Esophagus squamous epithelium (tissue), 5 donors: ENCODE measurements at regions not wholly inside any gene's neighbourhood (a gene's known extent, or its start where the extent isn't known, plus 50 kb on each side); places are given as distances from the start of the nearest gene placed in this dataset.

Source experiments
- DNase-seq: peaks from one replicate; lab custom pipeline; 2025; lab: John Stamatoyannopoulos, UW
- H3K27ac ChIP-seq, 4 donors: fragments of 200-600 bp; sonication (generic); one replicate each; pipeline ENCODE4 v1.5.1; 2016 to 2019; ENCODE audit warnings: mild to moderate bottlenecking in 1 of 4
- H3K27me3 ChIP-seq, 4 donors: fragments of 200-600 bp; sonication (generic); 1 replicate in 3 of 4; 2 replicates in 1 of 4; pipeline versions ENCODE4 v1.5.1 to v1.6.0; 2017 to 2021; ENCODE audit warnings: antibody characterized with exemption in 1 of 4
- H3K36me3 ChIP-seq, 3 donors: fragments of 200-600 bp; sonication (generic); one replicate each; pipeline ENCODE4 v1.5.1; 2016 to 2019
- H3K4me1 ChIP-seq, 3 donors: fragments of 200-600 bp; sonication (generic); one replicate each; pipeline ENCODE4 v1.5.1; 2017 to 2019
- H3K4me3 ChIP-seq, 4 donors: fragments of 200-600 bp; sonication (generic); 1 replicate in 3 of 4; 2 replicates in 1 of 4; pipeline ENCODE4 v1.5.1; 2016 to 2019; ENCODE audit warnings: mild to moderate bottlenecking in 2 of 4, moderate library complexity in 1 of 4
- H3K9me3 ChIP-seq, 3 donors: fragments of 200-600 bp; sonication (generic); one replicate each; pipeline ENCODE4 v1.5.1; 2016 to 2019
- CTCF ChIP-seq, 6 experiments: fragments of 450-650 bp in 4 of 6; fragments of 200-600 bp in 2 of 6; sonication (generic) in 2 of 6; IDR thresholded peaks; one replicate each; pipeline ENCODE4 v1.5.1; 2016 to 2019; ENCODE audit warnings: antibody characterized with exemption in 6 of 6, mild to moderate bottlenecking in 4 of 6, moderate library complexity in 4 of 6
- POLR2A ChIP-seq, 4 donors: fragments of 450-650 bp; IDR thresholded peaks; one replicate each; pipeline ENCODE4 v1.6.1; 2017; ENCODE audit warnings: antibody characterized with exemption in 4 of 4, mild to moderate bottlenecking in 4 of 4, moderate library complexity in 3 of 4
- WGBS, 2 donors: methylation state at CpG; one replicate each; pipeline ENCODE4 v1.1.5; 2018; 5-methylcytosine and 5-hydroxymethylcytosine counted together
- intact Hi-C: fragments of 100-400 bp; cut with DNase I; formaldehyde crosslinking; loops from one replicate; pipeline ENCODE4 v1.15.0; 2022
- donor health status: DM: yes; HTN: yes; CAD: no.

DNA sequence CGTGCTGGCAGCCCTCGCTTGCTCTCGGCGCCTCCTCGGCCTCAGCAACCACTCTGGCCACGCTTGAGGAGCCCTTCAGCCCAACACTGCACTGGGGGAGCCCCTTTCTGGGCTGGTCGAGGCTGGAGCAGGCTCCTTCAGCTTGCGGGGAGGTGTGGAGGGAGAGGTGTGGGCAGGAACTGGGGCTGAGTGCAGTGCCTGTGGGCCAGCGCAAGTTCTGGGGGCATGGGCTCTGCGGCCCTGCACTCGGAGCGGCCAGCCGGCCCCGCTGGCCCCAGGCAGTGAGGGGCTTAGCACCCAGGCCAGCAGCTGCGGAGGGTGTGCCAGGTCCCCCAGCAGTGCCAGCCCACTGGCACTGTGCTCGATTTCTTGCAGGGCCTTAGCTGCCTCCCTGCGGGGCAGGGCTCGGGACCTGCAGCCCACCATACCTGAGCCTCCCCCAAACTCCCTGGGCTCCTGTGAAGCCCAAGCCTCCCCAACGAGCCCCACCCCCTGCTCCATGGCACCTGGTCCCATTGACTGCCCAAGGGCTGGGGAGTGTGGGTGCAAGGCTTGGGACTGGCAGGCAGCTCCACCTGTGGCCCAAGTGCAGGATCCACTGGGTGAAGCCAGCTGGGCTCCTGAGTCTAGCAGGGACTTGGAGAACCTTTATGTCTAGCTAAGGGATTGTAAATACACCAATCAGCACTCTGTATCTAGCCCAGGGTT lies 556.8 kb downstream of the GABRG1 start:
- Histone ChIP-seq H3K36me3 (no peaks in the 10 kb centered on the region), H3K27me3 (no peaks in the 10 kb centered on the region), H3K9me3 (no peaks in the 10 kb centered on the region), H3K4me1 (no peaks in the 10 kb centered on the region), H3K27ac (no peak overlapping the region), H3K4me3 (no peak overlapping the region)
- TF ChIP-seq POLR2A (IDR thresholded peaks at IDR 0.05) (no peak), CTCF (IDR thresholded peaks at IDR 0.05) (no peak)
- no peak for DNase-seq
- WGBS, 2 donors: 71 to 80% methylated on average over 9 to 15 of the region's 19 CpGs
- intact Hi-C loops: no loop called here

- H3K4me3 ChIP-seq: no peak overlapping the region
- no peaks in the 10 kb centered on the region for H3K4me1 ChIP-seq
- DNase-seq: no peak
- H3K27ac ChIP-seq: no peak overlapping the region
- H3K27me3 ChIP-seq: no peaks in the 10 kb centered on the region
- 29 to 35% methylated on average over 1 of the region's 1 CpG for WGBS, 2 donors
- intact Hi-C loops: no loop called here
- H3K36me3 ChIP-seq: no peaks in the 10 kb centered on the region
- TF ChIP-seq CTCF (IDR thresholded peaks at IDR 0.05): no peak
- TF ChIP-seq POLR2A (IDR thresholded peaks at IDR 0.05): no peak
- no peaks in the 10 kb centered on the region for H3K9me3 ChIP-seq
Measured at GRCh38 chr4:45554423-45554822, 569.4 kb downstream of the GABRG1 start.

DNA sequence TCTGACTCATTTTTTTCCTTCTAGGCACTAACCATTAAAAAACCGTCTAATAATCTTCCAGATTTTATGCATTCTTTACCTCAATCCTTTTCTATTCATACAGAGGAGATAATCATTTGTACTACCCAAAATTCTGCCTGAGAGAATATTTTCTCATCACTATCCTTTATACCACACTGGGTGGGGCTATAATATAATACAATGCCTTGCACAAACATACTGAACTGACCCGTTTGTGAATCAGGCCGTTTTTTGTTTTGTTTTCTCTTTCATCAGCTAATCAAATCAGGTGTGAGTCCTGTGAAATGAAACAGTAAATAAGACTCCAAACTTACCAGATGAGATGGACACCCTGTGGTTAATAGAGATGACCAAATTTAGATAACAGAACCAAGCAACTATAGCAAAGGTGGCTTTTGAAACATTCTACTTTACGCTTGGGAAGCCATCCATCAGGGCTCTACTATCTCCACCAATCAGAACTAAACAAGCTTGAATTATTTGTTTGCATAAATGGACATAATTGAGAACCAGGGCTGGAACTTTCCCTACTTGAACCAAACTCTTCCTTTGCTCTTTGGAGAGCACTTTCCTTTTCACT lies 573.0 kb downstream of the GABRG1 start:
- no peaks in the 10 kb centered on the region for H3K4me1 ChIP-seq
- no peaks in the 10 kb centered on the region for H3K9me3 ChIP-seq
- no peak for DNase-seq
- WGBS, 2 donors: 30 to 35% methylated on average over 4 of the region's 4 CpGs
- no peak for TF ChIP-seq CTCF (IDR thresholded peaks at IDR 0.05)
- no peak for TF ChIP-seq POLR2A (IDR thresholded peaks at IDR 0.05)
- no peaks in the 10 kb centered on the region for H3K36me3 ChIP-seq
- H3K27me3 ChIP-seq: no peaks in the 10 kb centered on the region
- intact Hi-C loops: no loop called here
- no peak overlapping the region for H3K27ac ChIP-seq
- no peak overlapping the region for H3K4me3 ChIP-seq

GRCh38 chr4:45539142-45539814 lies 584.6 kb downstream of the GABRG1 start:
- DNase-seq: no peak
- Histone ChIP-seq H3K9me3 (no peaks in the 10 kb centered on the region), H3K36me3 (no peaks in the 10 kb centered on the region), H3K27ac (no peak overlapping the region), H3K4me1 (no peaks in the 10 kb centered on the region), H3K4me3 (no peak overlapping the region), H3K27me3 (no peaks in the 10 kb centered on the region)
- intact Hi-C loops: no loop called here
- WGBS, 2 donors: 82 to 89% methylated on average over 2 of the region's 2 CpGs
- TF ChIP-seq CTCF (IDR thresholded peaks at IDR 0.05) (no peak), POLR2A (IDR thresholded peaks at IDR 0.05) (no peak)

DNA sequence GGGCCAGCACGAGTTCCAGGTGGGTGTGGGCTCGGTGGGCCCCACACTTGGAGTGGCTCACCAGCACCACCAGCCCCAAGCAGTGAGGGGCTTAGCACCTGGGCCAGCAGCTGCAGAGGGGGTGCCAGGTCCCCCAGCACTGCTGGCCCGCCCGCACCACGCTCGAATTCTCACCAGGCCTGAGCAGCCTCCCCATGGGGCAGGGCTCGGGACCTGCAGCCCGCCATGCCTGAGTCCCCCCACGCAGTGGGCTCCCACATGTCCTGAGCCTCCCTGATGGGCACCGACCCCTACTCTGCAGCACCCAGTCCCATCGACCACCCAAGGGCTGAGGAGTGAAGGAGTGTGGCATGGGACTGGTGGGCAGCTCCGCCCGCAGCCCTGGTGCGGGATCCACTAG lies 593.4 kb downstream of the GABRG1 start:
- Histone ChIP-seq H3K27ac (no peak overlapping the region), H3K9me3 (peaks cover 0 to 8% (median 5%) of the 10 kb centered on the region in 3 donors), H3K27me3 (no peaks in the 10 kb centered on the region), H3K36me3 (no peaks in the 10 kb centered on the region), H3K4me3 (no peak overlapping the region), H3K4me1 (no peaks in the 10 kb centered on the region)
- intact Hi-C loops: no loop called here
- 100% methylated on average over 1 of the region's 14 CpGs; no CpG with 5 or more reads in 1 of the 2 donors for WGBS, 2 donors
- DNase-seq: no peak
- TF ChIP-seq POLR2A (IDR thresholded peaks at IDR 0.05): no peak
- TF ChIP-seq CTCF (IDR thresholded peaks at IDR 0.05): no peak
